PFSK-1 (cell line): ENCODE measurements at regions not wholly inside any gene's neighbourhood (a gene's known extent, or its start where the extent isn't known, plus 50 kb on each side); places are given as distances from the start of the nearest gene placed in this dataset.

ENCODE experiments used
- FOXP2 ChIP-seq: optimal IDR thresholded peaks from 2 replicates; pipeline ENCODE3; 2011; ENCODE audit warnings: borderline replicate concordance, control low read depth, inconsistent platforms; ENCODE audit not compliant: insufficient read depth; ENCODE audit errors: extremely low read length, extremely low read depth
- POLR2AphosphoS5 ChIP-seq: IDR thresholded peaks from 2 replicates; pipeline ENCODE4 v1.6.1; 2012; ENCODE audit warnings: low read depth, mild to moderate bottlenecking, control low read depth, low read length, moderate library complexity
- REST ChIP-seq, 2 experiments: IDR thresholded peaks; 2 replicates each; pipeline versions ENCODE4 v1.6.1 to v1.8.0; 2011 to 2012; ENCODE audit warnings: low read depth in 2 of 2, low read length in 2 of 2, control low read depth in 1 of 2, inconsistent platforms in 1 of 2, mild to moderate bottlenecking in 1 of 2, moderate library complexity in 1 of 2; ENCODE audit not compliant: insufficient read depth in 1 of 2
- SIN3A ChIP-seq: IDR thresholded peaks from 2 replicates; pipeline ENCODE4 v1.6.1; 2012; ENCODE audit warnings: mild to moderate bottlenecking, low read length, moderate library complexity, borderline replicate concordance; ENCODE audit not compliant: insufficient read depth
- TAF1 ChIP-seq: IDR thresholded peaks from 2 replicates; pipeline ENCODE4 v1.6.1; 2012; ENCODE audit warnings: low read length, control low read depth, borderline replicate concordance; ENCODE audit not compliant: insufficient read depth

GRCh38 chr7:93810561-93810960, 80.0 kb downstream of the TFPI2 start:
- TF ChIP-seq TAF1 (no peak), POLR2AphosphoS5 (no peak), SIN3A (no peak), REST (IDR thresholded peaks at IDR 0.05; ENCODE audit: insufficient read depth in 1 of 2, low read depth in 2 of 2, low read length in 2 of 2) (no peak), FOXP2 (no peak)

- no peak for TF ChIP-seq POLR2AphosphoS5
- no peak for TF ChIP-seq SIN3A
- no peak for TF ChIP-seq FOXP2
- TF ChIP-seq TAF1 = no peak
- no peak for TF ChIP-seq REST (IDR thresholded peaks at IDR 0.05; ENCODE audit: insufficient read depth in 1 of 2, low read depth in 2 of 2, low read length in 2 of 2)
Measured at GRCh38 chr7:93804726-93805125, 85.8 kb downstream of the TFPI2 start.

GRCh38 chr7:93799750-93800357, 90.7 kb downstream of the TFPI2 start:
- TF ChIP-seq SIN3A (no peak), FOXP2 (no peak)

- no peak for TF ChIP-seq TAF1
Measured at GRCh38 chr7:93779115-93779514, 111.4 kb downstream of the TFPI2 start.

GRCh38 chr7:93778384-93778783, 112.2 kb downstream of the TFPI2 start:
- TF ChIP-seq REST (IDR thresholded peaks at IDR 0.05; ENCODE audit: insufficient read depth in 1 of 2, low read depth in 2 of 2, low read length in 2 of 2) (no peak), TAF1 (no peak), SIN3A (no peak), POLR2AphosphoS5 (no peak), FOXP2 (no peak)

- TF ChIP-seq FOXP2 = no peak
- no peak for TF ChIP-seq POLR2AphosphoS5
- TF ChIP-seq REST (IDR thresholded peaks at IDR 0.05; ENCODE audit: insufficient read depth in 1 of 2, low read depth in 2 of 2, low read length in 2 of 2) = no peak
Measured at GRCh38 chr7:93773446-93773845, 117.1 kb downstream of the TFPI2 start.
